Liver (tissue), 3 donors: ENCODE measurements at regions not wholly inside any gene's neighbourhood (a gene's known extent, or its start where the extent isn't known, plus 50 kb on each side); places are given as distances from the start of the nearest gene placed in this dataset.

Experiments used
- GABPA ChIP-seq, 2 donors: IDR thresholded peaks in 1 of 2; conservative IDR thresholded peaks in 1 of 2; 2 replicates each; pipeline ENCODE4 v1.6.1; 2016; ENCODE audit warnings: antibody characterized with exemption in 2 of 2, mild to moderate bottlenecking in 1 of 2, moderate library complexity in 1 of 2
- TF ChIP-seq, protein P1 (sequence below): fragments of 150-350 bp; IDR thresholded peaks from 2 replicates; pipeline ENCODE4 v1.5.1; 2017; ENCODE audit warnings: improper control_type of control experiment, low read depth, low read length; ENCODE audit not compliant: missing input control
- donor health status: healthy.
- donor health status: healthy.

DNA sequence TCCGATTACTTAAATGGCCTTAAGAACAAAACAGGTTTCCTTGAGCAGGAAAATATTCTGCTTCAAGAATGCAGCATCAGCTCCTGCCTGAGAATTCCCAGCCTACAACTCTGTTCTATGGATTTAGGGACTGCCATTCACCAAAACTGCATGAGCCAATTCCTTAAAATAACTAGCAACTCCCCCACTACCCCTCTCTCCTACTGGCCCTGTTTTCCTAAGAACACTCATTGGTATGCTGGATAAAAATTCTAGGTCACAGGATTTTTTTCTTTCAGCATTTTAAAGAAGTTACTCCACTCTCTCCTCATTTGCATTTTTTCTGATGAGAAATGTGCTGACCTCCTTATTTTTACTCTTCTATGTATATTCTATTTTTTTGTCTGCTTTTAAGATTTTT, 347.1 kb downstream of the IDS start:
- TF ChIP-seq GABPA (IDR thresholded peaks at IDR 0.05 in 1 of 2, conservative IDR thresholded peaks at IDR 0.05 in 1 of 2) = no peak
- TF ChIP-seq, protein P1, sequence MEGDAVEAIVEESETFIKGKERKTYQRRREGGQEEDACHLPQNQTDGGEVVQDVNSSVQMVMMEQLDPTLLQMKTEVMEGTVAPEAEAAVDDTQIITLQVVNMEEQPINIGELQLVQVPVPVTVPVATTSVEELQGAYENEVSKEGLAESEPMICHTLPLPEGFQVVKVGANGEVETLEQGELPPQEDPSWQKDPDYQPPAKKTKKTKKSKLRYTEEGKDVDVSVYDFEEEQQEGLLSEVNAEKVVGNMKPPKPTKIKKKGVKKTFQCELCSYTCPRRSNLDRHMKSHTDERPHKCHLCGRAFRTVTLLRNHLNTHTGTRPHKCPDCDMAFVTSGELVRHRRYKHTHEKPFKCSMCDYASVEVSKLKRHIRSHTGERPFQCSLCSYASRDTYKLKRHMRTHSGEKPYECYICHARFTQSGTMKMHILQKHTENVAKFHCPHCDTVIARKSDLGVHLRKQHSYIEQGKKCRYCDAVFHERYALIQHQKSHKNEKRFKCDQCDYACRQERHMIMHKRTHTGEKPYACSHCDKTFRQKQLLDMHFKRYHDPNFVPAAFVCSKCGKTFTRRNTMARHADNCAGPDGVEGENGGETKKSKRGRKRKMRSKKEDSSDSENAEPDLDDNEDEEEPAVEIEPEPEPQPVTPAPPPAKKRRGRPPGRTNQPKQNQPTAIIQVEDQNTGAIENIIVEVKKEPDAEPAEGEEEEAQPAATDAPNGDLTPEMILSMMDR = no peak
